CD4-positive, alpha-beta memory T cell (primary cell): ENCODE measurements at regions not wholly inside any gene's neighbourhood (a gene's known extent, or its start where the extent isn't known, plus 50 kb on each side); places are given as distances from the start of the nearest gene placed in this dataset.

ENCODE experiments used
- CTCF ChIA-PET: fragments of 350-600 bp; sonication (Branson Sonifier 250); formaldehyde crosslinking; loops from one replicate; lab custom pipeline; 2021; ENCODE audit warnings: inconsistent platforms; ENCODE audit not compliant: partially characterized antibody; lab: Charles Lee
- POLR2A ChIA-PET: fragments of 350-600 bp; sonication (Branson Sonifier 250); formaldehyde crosslinking; loops from one replicate; lab custom pipeline; 2021; ENCODE audit not compliant: partially characterized antibody; lab: Charles Lee
- DNase-seq, 5 donors: peaks; one replicate each; pipeline versions ENCODE4 v3.0.0 to v3.0.0-alpha.2; 2020 to 2022; ENCODE audit warnings: mixed read lengths in 1 of 5
- H3K27ac ChIP-seq: one replicate; pipeline ENCODE4 v1.7.0; 2013; ENCODE audit warnings: low read depth, low read length
- H3K27me3 ChIP-seq: 2 replicates; pipeline ENCODE4 v1.7.0; 2013; ENCODE audit warnings: mild to moderate bottlenecking, low read length, moderate library complexity; ENCODE audit not compliant: insufficient read depth
- H3K36me3 ChIP-seq: 2 replicates; pipeline ENCODE4 v1.7.0; 2013; ENCODE audit warnings: mild to moderate bottlenecking, low read length, moderate library complexity; ENCODE audit not compliant: insufficient read depth
- H3K4me1 ChIP-seq: 2 replicates; pipeline ENCODE4 v1.7.0; 2013; ENCODE audit warnings: mild to moderate bottlenecking, low read length, moderate library complexity; ENCODE audit not compliant: insufficient read depth
- H3K4me3 ChIP-seq, 2 donors: one replicate each; pipeline ENCODE4 v1.7.0; 2013; ENCODE audit warnings: low read length in 2 of 2, mild to moderate bottlenecking in 1 of 2
- H3K9me3 ChIP-seq, 2 donors: one replicate each; pipeline ENCODE4 v1.7.0; 2013; ENCODE audit warnings: low read length in 2 of 2, control low read depth in 1 of 2; ENCODE audit not compliant: control insufficient read depth in 1 of 2
- H3K27ac Mint-ChIP-seq, 7 donors: one replicate each; pipeline ENCODE4 v1.8.0; 2020 to 2021; ENCODE audit warnings: mixed read lengths in 7 of 7, mild to moderate bottlenecking in 6 of 7, inconsistent platforms in 3 of 7, moderate library complexity in 3 of 7
- H3K27me3 Mint-ChIP-seq, 2 donors: one replicate each; pipeline ENCODE4 v1.8.0; 2020 to 2021; ENCODE audit warnings: mixed read lengths in 2 of 2
- H3K36me3 Mint-ChIP-seq, 2 donors: one replicate each; pipeline ENCODE4 v1.8.0; 2020 to 2021; ENCODE audit warnings: mixed read lengths in 2 of 2, inconsistent platforms in 1 of 2, mild to moderate bottlenecking in 1 of 2
- H3K4me1 Mint-ChIP-seq, 4 donors: one replicate each; pipeline ENCODE4 v1.8.0; 2020 to 2021; ENCODE audit warnings: mixed read lengths in 4 of 4, mild to moderate bottlenecking in 1 of 4
- H3K4me3 Mint-ChIP-seq, 8 donors: one replicate each; pipeline ENCODE4 v1.8.0; 2020 to 2021; ENCODE audit warnings: mixed read lengths in 8 of 8, mild to moderate bottlenecking in 7 of 8, moderate library complexity in 6 of 8, inconsistent platforms in 3 of 8
- H3K9me3 Mint-ChIP-seq, 8 donors: one replicate each; pipeline ENCODE4 v1.8.0; 2020 to 2021; ENCODE audit warnings: mixed read lengths in 8 of 8, mild to moderate bottlenecking in 5 of 8, inconsistent platforms in 3 of 8, moderate library complexity in 1 of 8
- intact Hi-C: fragments of 100-400 bp; cut with micrococcal nuclease; formaldehyde crosslinking; loops from one replicate; pipeline ENCODE4 v1.15.1; 2023

DNA sequence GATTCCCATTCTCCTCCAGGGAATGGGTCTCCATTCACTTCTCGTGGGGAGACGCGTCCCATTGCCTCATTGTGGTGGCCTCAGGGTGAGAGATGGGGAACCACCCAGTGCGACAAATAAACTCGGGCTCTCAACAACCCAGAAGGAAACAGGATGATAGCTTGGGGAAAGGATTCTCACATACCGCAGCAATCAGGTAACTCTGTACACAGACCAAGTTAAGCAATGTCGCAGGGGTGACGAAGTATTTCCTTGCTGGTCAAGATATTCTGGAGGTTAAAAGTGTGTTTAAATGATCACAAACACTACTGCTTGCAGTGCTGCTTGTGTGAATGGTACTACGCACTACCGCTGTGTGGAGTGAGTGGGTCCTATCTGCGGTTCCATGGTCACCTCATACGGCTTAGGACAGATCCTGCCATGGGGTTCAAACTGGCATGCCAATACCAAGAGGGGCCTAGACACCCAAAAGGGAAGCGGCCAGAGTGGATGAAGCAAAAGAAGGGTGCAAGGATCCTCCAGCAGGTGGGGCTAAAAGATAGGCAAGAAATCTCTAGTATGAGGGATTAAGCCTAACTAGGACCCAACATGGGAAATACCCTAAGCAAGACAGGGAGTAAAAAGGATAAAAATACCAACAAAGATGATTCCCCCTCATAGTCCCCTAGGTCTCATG is 143.8 kb upstream of the TMEM106B start:
- Mint-ChIP-seq H3K27ac (peak overlapping the region in 1 of 7 donors; percentile 2), H3K4me3 (no peak overlapping the region), H3K36me3 (no peaks in the 10 kb centered on the region), H3K9me3 (no peaks in the 10 kb centered on the region), H3K27me3 (no peaks in the 10 kb centered on the region), H3K4me1 (peaks cover 0 to 5% (median 3%) of the 10 kb centered on the region in 4 donors)
- no peaks in the 10 kb centered on the region for H3K4me1 ChIP-seq
- H3K36me3 ChIP-seq = no peaks in the 10 kb centered on the region
- H3K4me3 ChIP-seq = no peak overlapping the region
- ChIA-PET CTCF (interaction anchor here (1.2 to 7.0 kb wide), 9 partner anchors 58 to 423 kb away, joined by 3 to 63 read pairs (median 6); no protein-coding TSS in a partner anchor), POLR2A (no interaction called here)
- H3K27ac ChIP-seq = no peak overlapping the region
- peak; percentile 58 to 66 (median 63) for DNase-seq
- intact Hi-C loops = loop anchor here (1.0 to 5.0 kb wide), 5 partner anchors 144 to 423 kb away; partner anchors contain the start of gene TMEM106B
- no peaks in the 10 kb centered on the region for H3K27me3 ChIP-seq
- no peaks in the 10 kb centered on the region for H3K9me3 ChIP-seq

DNA sequence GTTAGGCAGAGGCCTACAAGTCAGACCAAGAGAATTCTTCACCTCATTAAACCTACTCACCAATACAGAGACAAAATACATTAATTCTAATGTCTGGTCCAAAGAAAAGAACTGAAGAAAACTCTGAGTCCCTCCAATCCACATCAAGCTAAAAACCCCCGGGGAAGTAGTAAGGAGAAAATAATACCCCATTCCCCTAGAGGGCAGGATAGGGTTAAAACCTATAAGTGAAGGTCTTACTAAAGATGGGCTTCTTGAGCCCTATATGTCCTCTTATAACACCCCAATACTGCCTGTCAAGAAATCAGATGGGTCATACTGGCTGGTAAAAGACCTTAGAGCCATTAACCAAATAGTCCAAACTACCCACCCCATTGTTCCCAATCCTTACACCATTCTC is 141.3 kb upstream of the TMEM106B start:
- intact Hi-C loops = loop anchor here (5.0 kb wide), 1 partner anchor 318 kb away; no protein-coding TSS in a partner anchor
- H3K4me1 Mint-ChIP-seq = peaks cover 0 to 5% (median 3%) of the 10 kb centered on the region in 4 donors
- Histone ChIP-seq H3K27me3 (no peaks in the 10 kb centered on the region), H3K4me3 (no peak overlapping the region), H3K27ac (no peak overlapping the region), H3K36me3 (no peaks in the 10 kb centered on the region), H3K9me3 (no peaks in the 10 kb centered on the region), H3K4me1 (no peaks in the 10 kb centered on the region)
- DNase-seq = no peak
- CTCF ChIA-PET = interaction anchor here (1.0 to 7.0 kb wide), 2 partner anchors 253 to 425 kb away, joined by 3 to 63 read pairs; no protein-coding TSS in a partner anchor
- no peaks in the 10 kb centered on the region for H3K36me3 Mint-ChIP-seq
- no peaks in the 10 kb centered on the region for H3K27me3 Mint-ChIP-seq
- peaks cover 3 to 12% (median 6%) of the 10 kb centered on the region in 8 donors for H3K9me3 Mint-ChIP-seq
- H3K27ac Mint-ChIP-seq = peak overlapping the region in 1 of 7 donors; percentile 16
- POLR2A ChIA-PET = interaction anchor here (0.9 kb wide), 1 partner anchor 100 kb away, joined by 3 read pairs; no protein-coding TSS in a partner anchor
- H3K4me3 Mint-ChIP-seq = no peak overlapping the region

DNA sequence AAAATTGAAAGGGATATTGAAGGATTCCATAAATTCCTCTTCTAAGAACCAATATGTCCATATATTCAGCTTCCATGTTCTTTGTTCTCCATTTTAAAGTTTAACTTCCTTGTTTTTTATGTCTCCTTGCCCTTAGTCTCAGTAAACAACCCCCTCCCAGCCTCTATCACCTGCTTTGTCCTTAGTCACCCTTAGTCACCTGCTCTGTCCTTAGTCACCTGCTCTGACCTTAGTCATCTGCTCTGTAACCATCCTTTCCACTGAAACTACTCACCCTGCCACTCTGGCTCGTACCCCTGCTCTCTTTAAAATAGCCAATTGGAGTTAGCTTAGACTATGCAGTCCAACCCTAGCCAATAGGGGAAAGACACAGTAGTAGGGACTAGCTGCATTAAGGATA is 136.2 kb upstream of the TMEM106B start:
- H3K27ac Mint-ChIP-seq = no peak overlapping the region
- no peak overlapping the region for H3K4me3 ChIP-seq
- no peaks in the 10 kb centered on the region for H3K36me3 ChIP-seq
- no peaks in the 10 kb centered on the region for H3K27me3 ChIP-seq
- H3K9me3 Mint-ChIP-seq = peaks cover 4 to 33% (median 23%) of the 10 kb centered on the region in 8 donors
- POLR2A ChIA-PET = no interaction called here
- H3K4me1 Mint-ChIP-seq = no peaks in the 10 kb centered on the region
- DNase-seq = no peak
- no peaks in the 10 kb centered on the region for H3K4me1 ChIP-seq
- H3K27me3 Mint-ChIP-seq = no peaks in the 10 kb centered on the region
- CTCF ChIA-PET = no interaction called here
- intact Hi-C loops = no loop called here
- peaks cover 0 to 9% of the 10 kb centered on the region in 2 donors for H3K36me3 Mint-ChIP-seq
- H3K27ac ChIP-seq = no peak overlapping the region
- H3K4me3 Mint-ChIP-seq = no peak overlapping the region
- peaks cover 0 to 6% of the 10 kb centered on the region in 2 donors for H3K9me3 ChIP-seq

DNA sequence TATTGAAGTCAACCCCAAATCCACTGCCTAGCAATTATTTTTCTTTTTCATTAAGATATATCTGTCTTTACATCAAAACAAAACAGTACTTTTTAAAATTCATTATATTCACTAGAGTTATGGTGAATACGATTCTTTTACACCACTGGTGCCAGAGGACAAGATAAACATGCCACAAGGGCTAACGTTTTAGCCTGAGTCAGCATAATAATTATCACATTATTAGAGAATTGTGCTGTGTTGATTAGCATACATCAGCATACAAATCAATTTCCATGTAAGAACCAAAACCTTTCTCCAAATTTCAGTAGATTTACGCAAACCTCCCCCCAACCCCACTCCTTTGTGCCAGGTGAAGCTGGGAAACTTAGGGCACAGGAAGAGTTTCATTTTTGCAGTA is 131.1 kb upstream of the TMEM106B start:
- ChIA-PET POLR2A (no interaction called here), CTCF (interaction anchor here (1.2 kb wide), 1 partner anchor 211 kb away, joined by 4 read pairs; no protein-coding TSS in a partner anchor)
- Histone ChIP-seq H3K4me3 (no peak overlapping the region), H3K36me3 (no peaks in the 10 kb centered on the region), H3K4me1 (no peaks in the 10 kb centered on the region), H3K27ac (no peak overlapping the region), H3K9me3 (peaks cover 0 to 4% of the 10 kb centered on the region in 2 donors), H3K27me3 (no peaks in the 10 kb centered on the region)
- Mint-ChIP-seq H3K4me1 (no peaks in the 10 kb centered on the region), H3K36me3 (peaks cover 0 to 9% of the 10 kb centered on the region in 2 donors), H3K27me3 (peaks cover 2% of the 10 kb centered on the region in 2 donors), H3K4me3 (no peak overlapping the region), H3K27ac (no peak overlapping the region), H3K9me3 (peaks cover 0 to 19% (median 13%) of the 10 kb centered on the region in 8 donors)
- no peak for DNase-seq
- intact Hi-C loops = no loop called here

DNA sequence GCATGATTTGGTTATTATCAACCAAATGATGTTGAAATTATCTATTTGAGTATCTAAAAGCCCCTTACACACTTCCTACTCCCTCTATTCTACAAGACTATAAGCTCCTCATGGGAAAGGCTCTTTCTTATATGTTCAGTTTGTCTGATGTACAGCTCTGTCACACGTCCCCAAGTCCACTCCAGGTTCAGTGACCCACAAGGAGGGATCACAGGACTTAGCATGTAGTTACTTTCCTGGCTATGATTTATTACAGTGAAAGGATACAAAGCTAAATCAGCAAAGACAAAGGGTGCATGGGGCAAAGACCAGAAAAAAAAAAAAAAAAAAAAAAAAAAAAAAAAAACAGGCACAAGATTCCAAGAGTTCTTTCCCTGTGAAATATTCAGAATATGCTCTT is 125.6 kb upstream of the TMEM106B start:
- ChIA-PET CTCF (no interaction called here), POLR2A (no interaction called here)
- no peaks in the 10 kb centered on the region for H3K36me3 Mint-ChIP-seq
- Histone ChIP-seq H3K4me3 (no peak overlapping the region), H3K27ac (no peak overlapping the region), H3K9me3 (no peaks in the 10 kb centered on the region), H3K36me3 (no peaks in the 10 kb centered on the region), H3K27me3 (no peaks in the 10 kb centered on the region), H3K4me1 (no peaks in the 10 kb centered on the region)
- DNase-seq = no peak
- intact Hi-C loops = no loop called here
- no peak overlapping the region for H3K27ac Mint-ChIP-seq
- H3K9me3 Mint-ChIP-seq = peaks cover 0 to 11% (median 5%) of the 10 kb centered on the region in 8 donors
- no peaks in the 10 kb centered on the region for H3K4me1 Mint-ChIP-seq
- H3K27me3 Mint-ChIP-seq = peaks cover 2% of the 10 kb centered on the region in 2 donors
- H3K4me3 Mint-ChIP-seq = no peak overlapping the region

- DNase-seq = no peak
- Mint-ChIP-seq H3K4me1 (no peaks in the 10 kb centered on the region), H3K36me3 (no peaks in the 10 kb centered on the region), H3K4me3 (peak overlapping the region in 1 of 8 donors; percentile 16), H3K27ac (no peak overlapping the region), H3K27me3 (no peaks in the 10 kb centered on the region), H3K9me3 (peaks cover 3 to 11% (median 5%) of the 10 kb centered on the region in 8 donors)
- no peaks in the 10 kb centered on the region for H3K9me3 ChIP-seq
- no peaks in the 10 kb centered on the region for H3K36me3 ChIP-seq
- H3K4me3 ChIP-seq = no peak overlapping the region
- intact Hi-C loops = no loop called here
- H3K27me3 ChIP-seq = no peaks in the 10 kb centered on the region
- H3K4me1 ChIP-seq = no peaks in the 10 kb centered on the region
- H3K27ac ChIP-seq = no peak overlapping the region
- POLR2A ChIA-PET = no interaction called here
- CTCF ChIA-PET = interaction anchor here (0.8 to 0.9 kb wide), 2 partner anchors 25 to 232 kb away, joined by 3 read pairs; no protein-coding TSS in a partner anchor
Measured at GRCh38 chr7:12089951-12090756, 120.9 kb upstream of the TMEM106B start.

- no peaks in the 10 kb centered on the region for H3K36me3 Mint-ChIP-seq
- H3K27ac ChIP-seq = no peak overlapping the region
- no peaks in the 10 kb centered on the region for H3K27me3 Mint-ChIP-seq
- H3K27me3 ChIP-seq = no peaks in the 10 kb centered on the region
- H3K4me1 Mint-ChIP-seq = no peaks in the 10 kb centered on the region
- H3K27ac Mint-ChIP-seq = no peak overlapping the region
- no peaks in the 10 kb centered on the region for H3K36me3 ChIP-seq
- intact Hi-C loops = no loop called here
- POLR2A ChIA-PET = no interaction called here
- CTCF ChIA-PET = no interaction called here
- no peak for DNase-seq
- H3K4me1 ChIP-seq = no peaks in the 10 kb centered on the region
- H3K9me3 Mint-ChIP-seq = peaks cover 3 to 11% (median 5%) of the 10 kb centered on the region in 8 donors
- H3K9me3 ChIP-seq = no peaks in the 10 kb centered on the region
- no peak overlapping the region for H3K4me3 ChIP-seq
- no peak overlapping the region for H3K4me3 Mint-ChIP-seq
Measured at GRCh38 chr7:12090757-12091221, 120.3 kb upstream of the TMEM106B start.
